ENCODE measurements at regions not wholly inside any gene's neighbourhood (a gene's known extent, or its start where the extent isn't known, plus 50 kb on each side); places are given as distances from the start of the nearest gene placed in this dataset.

DNA sequence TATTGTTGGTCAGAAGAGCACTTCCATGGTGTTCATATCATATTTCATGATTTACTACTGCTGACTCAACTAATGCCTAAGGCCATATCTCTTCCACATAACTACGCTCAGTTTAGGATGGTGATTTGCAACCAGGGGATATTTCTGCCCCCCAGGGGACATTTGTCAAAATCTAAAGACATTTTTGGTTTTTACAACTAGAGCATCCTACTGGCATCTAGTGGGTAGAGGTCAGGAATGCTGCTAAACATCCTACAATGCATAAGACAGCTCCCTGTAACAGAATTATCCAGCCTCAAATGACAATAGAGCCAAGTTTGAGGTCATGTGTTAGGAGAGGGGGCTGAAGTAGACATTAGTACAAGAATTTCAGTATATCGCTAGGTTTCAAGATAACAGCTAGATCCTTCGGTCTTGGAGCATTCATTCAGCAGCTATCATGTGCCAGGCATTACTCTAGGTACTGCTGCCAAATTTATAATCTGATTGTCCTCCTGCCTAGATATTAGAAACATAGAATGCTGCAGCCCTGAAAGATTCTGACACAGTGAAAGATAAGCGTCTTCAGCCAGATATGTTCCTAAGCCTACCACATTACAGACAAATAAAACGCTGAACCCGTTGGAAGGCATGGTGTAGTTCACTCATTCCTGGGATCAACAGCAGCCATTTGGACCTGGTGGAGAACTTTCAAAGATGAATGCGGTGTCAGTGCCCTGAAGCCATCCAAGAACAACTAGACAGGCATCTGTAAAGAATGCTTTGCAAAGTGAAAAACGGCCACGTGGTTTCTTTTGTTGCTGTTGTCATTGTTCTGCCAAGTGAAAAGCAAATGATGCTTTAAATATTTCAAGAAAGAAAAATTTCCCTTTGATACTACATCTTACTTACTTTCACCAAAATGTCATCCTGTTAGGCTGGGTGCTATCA lies 55.5 kb upstream of the FST start:
- TF ChIP-seq POLR2A (IDR thresholded peaks at IDR 0.05), result no peak
- TF ChIP-seq, protein P1, sequence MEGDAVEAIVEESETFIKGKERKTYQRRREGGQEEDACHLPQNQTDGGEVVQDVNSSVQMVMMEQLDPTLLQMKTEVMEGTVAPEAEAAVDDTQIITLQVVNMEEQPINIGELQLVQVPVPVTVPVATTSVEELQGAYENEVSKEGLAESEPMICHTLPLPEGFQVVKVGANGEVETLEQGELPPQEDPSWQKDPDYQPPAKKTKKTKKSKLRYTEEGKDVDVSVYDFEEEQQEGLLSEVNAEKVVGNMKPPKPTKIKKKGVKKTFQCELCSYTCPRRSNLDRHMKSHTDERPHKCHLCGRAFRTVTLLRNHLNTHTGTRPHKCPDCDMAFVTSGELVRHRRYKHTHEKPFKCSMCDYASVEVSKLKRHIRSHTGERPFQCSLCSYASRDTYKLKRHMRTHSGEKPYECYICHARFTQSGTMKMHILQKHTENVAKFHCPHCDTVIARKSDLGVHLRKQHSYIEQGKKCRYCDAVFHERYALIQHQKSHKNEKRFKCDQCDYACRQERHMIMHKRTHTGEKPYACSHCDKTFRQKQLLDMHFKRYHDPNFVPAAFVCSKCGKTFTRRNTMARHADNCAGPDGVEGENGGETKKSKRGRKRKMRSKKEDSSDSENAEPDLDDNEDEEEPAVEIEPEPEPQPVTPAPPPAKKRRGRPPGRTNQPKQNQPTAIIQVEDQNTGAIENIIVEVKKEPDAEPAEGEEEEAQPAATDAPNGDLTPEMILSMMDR (IDR thresholded peaks at IDR 0.05 in 4 of 5, conservative IDR thresholded peaks at IDR 0.05 in 1 of 5), result no peak

Measured in gastrocnemius medialis (tissue), 4 donors.